HFFc6 (cell line): ENCODE measurements at regions not wholly inside any gene's neighbourhood (a gene's known extent, or its start where the extent isn't known, plus 50 kb on each side); places are given as distances from the start of the nearest gene placed in this dataset.

ENCODE experiments used
- DNase-seq: peaks from one replicate; pipeline ENCODE4 v3.0.0-alpha.2; 2018
- H3K27ac Mint-ChIP-seq: 2 replicates; pipeline ENCODE4 v1.8.0; 2020; ENCODE audit warnings: mild to moderate bottlenecking, mixed read lengths
- H3K27me3 Mint-ChIP-seq: 2 replicates; pipeline ENCODE4 v1.8.0; 2021; ENCODE audit warnings: mild to moderate bottlenecking, moderate library complexity, mixed read lengths; ENCODE audit not compliant: insufficient read depth
- H3K36me3 Mint-ChIP-seq: 2 replicates; pipeline ENCODE4 v1.8.0; 2021; ENCODE audit warnings: low read depth, mixed read lengths
- H3K4me1 Mint-ChIP-seq: 2 replicates; pipeline ENCODE4 v1.8.0; 2020; ENCODE audit warnings: low read depth, mixed read lengths
- H3K4me3 Mint-ChIP-seq: 2 replicates; pipeline ENCODE4 v1.8.0; 2020; ENCODE audit warnings: mild to moderate bottlenecking, moderate library complexity, mixed read lengths
- H3K9me3 Mint-ChIP-seq: 2 replicates; pipeline ENCODE4 v1.8.0; 2020; ENCODE audit warnings: mild to moderate bottlenecking, mixed read lengths
- CTCF ChIP-seq: fragments of 200-600 bp; sonication (generic); IDR thresholded peaks from 2 replicates; pipeline ENCODE4 v1.5.0; 2021; ENCODE audit warnings: antibody characterized with exemption, mild to moderate bottlenecking

DNA sequence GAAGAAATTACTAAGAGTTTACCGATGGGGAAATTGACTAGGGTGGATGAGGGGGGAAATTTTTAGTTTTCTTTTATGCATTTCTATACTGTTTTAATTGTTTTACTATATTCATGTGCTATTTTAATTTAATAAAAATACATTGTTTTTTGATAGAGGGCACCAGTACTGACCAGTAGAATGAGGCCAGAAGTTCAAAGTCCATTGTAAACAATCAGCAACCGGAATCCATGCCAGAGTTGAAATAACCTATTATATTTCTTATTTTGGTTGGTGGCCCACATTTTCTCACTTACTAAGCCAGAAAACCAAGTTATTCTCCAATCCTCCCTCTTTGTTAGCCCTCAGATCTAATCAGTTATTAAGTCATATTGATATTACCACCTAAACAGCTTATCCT is 595.9 kb downstream of the SMARCA1 start:
- H3K36me3 Mint-ChIP-seq = no peaks in the 10 kb centered on the region
- H3K27me3 Mint-ChIP-seq = no peaks in the 10 kb centered on the region
- H3K4me3 Mint-ChIP-seq = no peak overlapping the region
- TF ChIP-seq CTCF = no peak
- no peaks in the 10 kb centered on the region for H3K4me1 Mint-ChIP-seq
- peaks cover 20% of the 10 kb centered on the region for H3K9me3 Mint-ChIP-seq
- no peak for DNase-seq
- no peak overlapping the region for H3K27ac Mint-ChIP-seq

GRCh38 chrX:128906753-128907152 is 616.5 kb downstream of the SMARCA1 start:
- TF ChIP-seq CTCF = no peak
- Mint-ChIP-seq H3K4me3 (no peak overlapping the region), H3K36me3 (no peaks in the 10 kb centered on the region), H3K9me3 (peaks cover 12% of the 10 kb centered on the region), H3K4me1 (no peaks in the 10 kb centered on the region), H3K27ac (no peak overlapping the region), H3K27me3 (no peaks in the 10 kb centered on the region)
- no peak for DNase-seq

GRCh38 chrX:128901018-128901417 is 622.3 kb downstream of the SMARCA1 start:
- TF ChIP-seq CTCF = no peak
- no peak overlapping the region for H3K27ac Mint-ChIP-seq
- H3K9me3 Mint-ChIP-seq = peaks cover 5% of the 10 kb centered on the region
- no peaks in the 10 kb centered on the region for H3K27me3 Mint-ChIP-seq
- no peak overlapping the region for H3K4me3 Mint-ChIP-seq
- H3K36me3 Mint-ChIP-seq = no peaks in the 10 kb centered on the region
- no peaks in the 10 kb centered on the region for H3K4me1 Mint-ChIP-seq
- no peak for DNase-seq

DNA sequence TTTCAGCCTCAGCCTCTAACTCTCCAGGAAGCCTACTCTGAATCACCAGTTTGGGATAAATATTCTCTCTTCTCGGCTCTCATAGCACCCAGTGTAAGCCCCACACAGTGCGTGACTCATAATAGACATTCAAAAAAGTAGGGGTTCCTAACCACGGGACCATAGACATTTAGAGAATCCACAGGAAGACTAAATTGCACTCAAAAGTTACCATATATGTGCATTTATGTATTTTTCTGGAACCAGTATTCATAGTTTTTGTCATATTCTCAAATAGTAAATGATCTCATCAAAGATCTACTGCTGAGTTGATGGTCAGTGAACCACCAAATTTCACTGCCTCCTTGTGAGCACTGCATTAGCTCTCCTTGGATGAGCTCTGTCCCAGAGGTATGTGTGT is 625.7 kb downstream of the SMARCA1 start:
- no peak overlapping the region for H3K4me3 Mint-ChIP-seq
- TF ChIP-seq CTCF = no peak
- H3K27ac Mint-ChIP-seq = no peak overlapping the region
- no peaks in the 10 kb centered on the region for H3K36me3 Mint-ChIP-seq
- no peaks in the 10 kb centered on the region for H3K27me3 Mint-ChIP-seq
- no peaks in the 10 kb centered on the region for H3K4me1 Mint-ChIP-seq
- peaks cover 5% of the 10 kb centered on the region for H3K9me3 Mint-ChIP-seq
- no peak for DNase-seq

DNA sequence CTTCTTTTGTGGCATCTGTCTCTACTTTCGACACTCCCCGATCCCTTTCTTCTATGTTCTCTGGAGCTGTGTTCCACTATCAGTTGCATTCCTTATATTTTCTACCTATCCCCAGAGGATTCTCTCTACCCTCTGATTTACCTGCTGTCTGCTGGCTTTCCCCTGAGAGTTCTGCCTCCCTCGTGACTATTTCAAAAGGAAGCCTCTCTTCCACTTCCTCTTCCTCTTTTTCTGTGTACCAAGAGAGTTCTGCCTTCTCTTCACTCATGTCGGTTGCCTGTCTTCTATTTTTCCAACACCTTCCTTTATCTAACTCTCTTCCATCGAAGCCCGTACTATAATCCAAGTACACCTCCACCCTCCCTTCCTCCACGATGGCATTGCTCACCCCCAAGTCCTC is 631.7 kb downstream of the SMARCA1 start:
- no peaks in the 10 kb centered on the region for H3K36me3 Mint-ChIP-seq
- no peak overlapping the region for H3K4me3 Mint-ChIP-seq
- DNase-seq = no peak
- H3K27me3 Mint-ChIP-seq = no peaks in the 10 kb centered on the region
- no peak for TF ChIP-seq CTCF
- H3K9me3 Mint-ChIP-seq = peaks cover 11% of the 10 kb centered on the region
- no peak overlapping the region for H3K27ac Mint-ChIP-seq
- no peaks in the 10 kb centered on the region for H3K4me1 Mint-ChIP-seq

- Mint-ChIP-seq H3K9me3 (peaks cover 11% of the 10 kb centered on the region), H3K27ac (no peak overlapping the region), H3K4me3 (no peak overlapping the region), H3K27me3 (peaks cover 1% of the 10 kb centered on the region; the same call in 1 of the 2 replicates), H3K36me3 (no peaks in the 10 kb centered on the region), H3K4me1 (no peaks in the 10 kb centered on the region)
- no peak for TF ChIP-seq CTCF
- no peak for DNase-seq
These were observed 638.9 kb downstream of the SMARCA1 start for GRCh38 chrX:128884430-128884829.
